Body of pancreas (tissue), 4 donors: ENCODE measurements at regions not wholly inside any gene's neighbourhood (a gene's known extent, or its start where the extent isn't known, plus 50 kb on each side); places are given as distances from the start of the nearest gene placed in this dataset.

Experiments
- ATAC-seq: fragments of 150-250 bp; one replicate; pipeline ENCODE4 v1.9.1; 2016
- DNase-seq, 4 donors: peaks; one replicate each; pipeline ENCODE4 v3.0.0-alpha.2; 2019
- H3K27ac ChIP-seq, 4 donors: fragments of 200-600 bp; sonication (generic); 1 replicate in 3 of 4; 2 replicates in 1 of 4; pipeline versions ENCODE4 v1.5.1 to v1.6.1; 2016 to 2019; ENCODE audit warnings: mild to moderate bottlenecking in 1 of 4, mixed read lengths in 1 of 4, moderate library complexity in 1 of 4
- H3K27me3 ChIP-seq, 2 donors: fragments of 200-600 bp; sonication (generic); one replicate each; pipeline ENCODE4 v1.6.0; 2016; ENCODE audit warnings: mild to moderate bottlenecking in 1 of 2
- H3K36me3 ChIP-seq, 2 donors: fragments of 200-600 bp; sonication (generic); replicated peaks in 1 of 2; 2 replicates each; pipeline ENCODE4 v1.5.1; 2016; ENCODE audit warnings: low read depth in 2 of 2; ENCODE audit not compliant: insufficient read depth in 1 of 2
- H3K4me1 ChIP-seq: fragments of 200-600 bp; sonication (generic); one replicate; pipeline ENCODE4 v1.6.0; 2016
- H3K4me3 ChIP-seq, 2 donors: fragments of 200-600 bp; sonication (generic); 1 replicate in 1 of 2; 2 replicates in 1 of 2; pipeline ENCODE4 v1.5.1; 2016 to 2019
- H3K9me3 ChIP-seq, 3 donors: fragments of 200-600 bp; sonication (generic); 1 replicate in 2 of 3; 2 replicates in 1 of 3; pipeline ENCODE4 v1.5.1; 2016
- POLR2A ChIP-seq, 3 donors: fragments of 450-650 bp; IDR thresholded peaks; one replicate each; pipeline ENCODE4 v1.6.1; 2016; ENCODE audit warnings: antibody characterized with exemption in 3 of 3, mild to moderate bottlenecking in 2 of 3
- WGBS, 2 donors: methylation state at CpG; one replicate each; pipeline ENCODE4 v1.1.5; 2017; 5-methylcytosine and 5-hydroxymethylcytosine counted together
- intact Hi-C: fragments of 100-400 bp; cut with DNase I; formaldehyde crosslinking; loops from one replicate; pipeline ENCODE4 v1.15.1; 2023
- TF ChIP-seq, protein P1 (sequence below), 7 experiments: fragments of 450-650 bp in 4 of 7; fragments of 200-600 bp in 3 of 7; sonication (generic) in 3 of 7; IDR thresholded peaks; one replicate each; pipeline ENCODE4 v1.5.1; 2016 to 2019; ENCODE audit warnings: antibody characterized with exemption in 7 of 7

DNA sequence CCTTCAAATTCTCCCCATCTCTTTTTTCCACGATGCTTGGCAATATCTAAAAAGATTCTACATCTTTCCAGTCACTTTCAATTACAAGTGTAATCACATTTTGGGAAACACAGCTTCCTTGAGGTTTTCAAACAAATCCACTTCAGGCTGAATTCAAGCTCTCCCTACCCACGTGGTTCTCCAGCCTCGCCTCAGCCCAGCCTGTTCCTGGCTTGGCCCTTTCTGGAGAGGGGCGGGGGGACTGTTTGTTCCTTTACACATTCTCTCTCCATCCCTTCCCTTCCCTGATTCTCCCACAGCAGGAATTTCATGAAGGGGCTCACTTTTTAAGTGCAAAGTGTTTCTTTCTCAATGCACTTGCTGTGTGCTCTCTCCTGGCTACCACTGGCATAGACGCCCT lies 226.3 kb upstream of the SOX11 start:
- DNase-seq (no peak), ATAC-seq (no peak)
- Histone ChIP-seq H3K27ac (no peak overlapping the region), H3K4me3 (no peak overlapping the region), H3K4me1 (peaks cover 4% of the 10 kb centered on the region), H3K9me3 (no peaks in the 10 kb centered on the region), H3K27me3 (no peaks in the 10 kb centered on the region), H3K36me3 (no peaks in the 10 kb centered on the region)
- intact Hi-C loops, result no loop called here
- TF ChIP-seq POLR2A (IDR thresholded peaks at IDR 0.05), result no peak
- TF ChIP-seq, protein P1, sequence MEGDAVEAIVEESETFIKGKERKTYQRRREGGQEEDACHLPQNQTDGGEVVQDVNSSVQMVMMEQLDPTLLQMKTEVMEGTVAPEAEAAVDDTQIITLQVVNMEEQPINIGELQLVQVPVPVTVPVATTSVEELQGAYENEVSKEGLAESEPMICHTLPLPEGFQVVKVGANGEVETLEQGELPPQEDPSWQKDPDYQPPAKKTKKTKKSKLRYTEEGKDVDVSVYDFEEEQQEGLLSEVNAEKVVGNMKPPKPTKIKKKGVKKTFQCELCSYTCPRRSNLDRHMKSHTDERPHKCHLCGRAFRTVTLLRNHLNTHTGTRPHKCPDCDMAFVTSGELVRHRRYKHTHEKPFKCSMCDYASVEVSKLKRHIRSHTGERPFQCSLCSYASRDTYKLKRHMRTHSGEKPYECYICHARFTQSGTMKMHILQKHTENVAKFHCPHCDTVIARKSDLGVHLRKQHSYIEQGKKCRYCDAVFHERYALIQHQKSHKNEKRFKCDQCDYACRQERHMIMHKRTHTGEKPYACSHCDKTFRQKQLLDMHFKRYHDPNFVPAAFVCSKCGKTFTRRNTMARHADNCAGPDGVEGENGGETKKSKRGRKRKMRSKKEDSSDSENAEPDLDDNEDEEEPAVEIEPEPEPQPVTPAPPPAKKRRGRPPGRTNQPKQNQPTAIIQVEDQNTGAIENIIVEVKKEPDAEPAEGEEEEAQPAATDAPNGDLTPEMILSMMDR (IDR thresholded peaks at IDR 0.05), result no peak
- 43 to 69% methylated on average over 5 of the region's 5 CpGs for WGBS, 2 donors

DNA sequence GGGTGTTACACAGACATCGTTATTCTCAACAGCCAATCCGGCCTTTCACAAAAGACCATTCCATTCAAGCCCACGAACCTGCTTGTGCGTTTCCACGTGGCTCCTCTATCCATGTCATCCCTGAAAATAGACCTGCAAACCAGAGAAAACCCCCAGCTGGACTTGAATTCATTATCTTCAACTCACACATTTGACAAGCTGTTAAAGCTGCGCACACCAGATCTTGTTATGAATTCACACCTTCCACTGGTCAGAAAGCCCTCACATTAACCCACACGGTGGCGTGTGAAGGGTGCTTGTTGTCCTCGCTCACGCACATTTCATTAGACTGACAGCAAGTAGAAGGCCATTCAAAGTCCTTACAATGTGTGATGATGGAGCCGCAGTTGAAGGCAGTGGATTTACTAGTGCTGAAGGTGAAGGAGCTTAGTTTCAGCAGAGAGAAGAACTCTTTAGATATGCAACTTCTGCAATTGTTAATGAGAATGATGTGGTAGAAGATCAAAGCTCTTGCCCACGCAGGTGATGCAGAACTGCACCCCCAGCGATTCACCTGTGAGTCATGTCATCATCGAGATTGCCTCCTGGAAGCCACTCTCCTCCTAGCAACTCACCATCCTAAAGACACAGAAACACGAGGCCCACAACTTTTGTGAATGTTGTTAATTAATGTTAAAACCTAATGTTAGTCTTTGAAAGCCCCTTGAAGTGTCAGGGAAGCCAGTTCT lies 224.8 kb upstream of the SOX11 start:
- DNase-seq, result no peak
- intact Hi-C loops, result no loop called here
- Histone ChIP-seq H3K36me3 (no peaks in the 10 kb centered on the region), H3K27me3 (no peaks in the 10 kb centered on the region), H3K9me3 (no peaks in the 10 kb centered on the region), H3K27ac (no peak overlapping the region), H3K4me1 (peaks cover 4% of the 10 kb centered on the region), H3K4me3 (no peak overlapping the region)
- TF ChIP-seq POLR2A (IDR thresholded peaks at IDR 0.05), result no peak
- TF ChIP-seq, protein P1 (IDR thresholded peaks at IDR 0.05), result no peak
- 66 to 70% methylated on average over 15 of the region's 15 CpGs for WGBS, 2 donors
- no peak for ATAC-seq

DNA sequence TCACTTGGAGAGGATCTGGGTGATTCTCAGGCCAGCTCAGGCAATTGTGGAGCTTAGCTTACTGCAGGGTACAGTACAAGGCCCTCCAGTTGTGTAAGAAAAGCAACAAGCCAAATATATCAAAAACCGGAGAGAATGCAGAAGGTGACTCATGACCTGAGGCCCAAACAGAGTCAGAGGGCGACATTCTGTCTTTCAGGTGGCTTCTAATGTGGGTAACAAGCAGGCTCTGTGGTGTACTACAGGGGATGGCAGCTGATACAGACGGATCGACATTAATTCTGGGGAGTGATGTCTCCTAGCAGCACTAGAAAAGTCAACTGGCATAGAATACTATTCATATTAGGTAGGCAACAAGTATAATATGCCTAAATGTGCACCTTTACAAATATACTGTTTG lies 219.5 kb upstream of the SOX11 start:
- TF ChIP-seq, protein P1 (IDR thresholded peaks at IDR 0.05), result no peak
- no peak for TF ChIP-seq POLR2A (IDR thresholded peaks at IDR 0.05)
- Histone ChIP-seq H3K27me3 (no peaks in the 10 kb centered on the region), H3K27ac (no peak overlapping the region), H3K4me3 (no peak overlapping the region), H3K36me3 (no peaks in the 10 kb centered on the region), H3K4me1 (no peaks in the 10 kb centered on the region), H3K9me3 (no peaks in the 10 kb centered on the region)
- intact Hi-C loops, result no loop called here
- ATAC-seq (no peak), DNase-seq (no peak)
- WGBS, 2 donors, result 63 to 72% methylated on average over 4 of the region's 4 CpGs

DNA sequence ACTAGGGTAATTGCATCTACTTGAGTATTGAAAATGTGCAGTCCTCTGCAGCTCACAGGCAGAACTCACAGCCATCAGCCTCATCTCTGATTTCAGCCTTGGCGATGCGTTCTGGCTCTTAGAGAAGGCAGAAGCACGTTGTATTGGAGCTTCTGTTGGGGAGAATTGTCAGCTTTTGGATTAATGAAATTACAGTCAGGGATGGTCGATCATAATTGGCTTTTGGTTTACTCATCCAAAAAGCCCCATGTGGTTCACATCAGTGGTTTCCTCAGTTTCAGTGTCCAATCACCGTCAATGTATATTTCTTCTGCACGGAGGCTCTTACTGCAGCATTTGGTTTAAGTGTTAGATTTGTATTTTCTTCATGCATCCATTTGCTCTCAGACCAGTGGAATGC lies 218.5 kb upstream of the SOX11 start:
- intact Hi-C loops, result no loop called here
- Histone ChIP-seq H3K27me3 (no peaks in the 10 kb centered on the region), H3K4me1 (no peaks in the 10 kb centered on the region), H3K27ac (no peak overlapping the region), H3K36me3 (no peaks in the 10 kb centered on the region), H3K9me3 (no peaks in the 10 kb centered on the region), H3K4me3 (no peak overlapping the region)
- no peak for ATAC-seq
- no peak for DNase-seq
- no peak for TF ChIP-seq POLR2A (IDR thresholded peaks at IDR 0.05)
- 67 to 83% methylated on average over 6 of the region's 6 CpGs for WGBS, 2 donors

DNA sequence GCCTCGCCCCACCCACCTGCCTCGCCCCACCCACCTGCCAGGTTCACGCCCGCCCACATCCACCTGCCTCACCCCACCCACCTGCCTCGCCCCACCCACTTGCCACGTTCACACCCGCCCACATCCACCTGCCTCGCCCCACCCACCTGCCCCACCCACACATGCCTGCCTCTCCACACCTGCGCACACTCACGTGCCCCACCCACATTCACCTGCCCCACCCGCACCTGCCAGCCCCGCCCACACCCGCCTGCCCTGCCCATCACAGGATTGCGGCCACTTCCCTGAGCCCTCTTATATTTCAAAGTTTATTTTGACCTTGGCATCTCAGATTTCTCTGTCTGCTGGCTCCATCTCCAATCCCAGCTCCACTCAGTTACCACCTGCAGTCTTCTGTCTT lies 217.5 kb upstream of the SOX11 start:
- no peak overlapping the region for H3K4me3 ChIP-seq
- H3K36me3 ChIP-seq, result no peaks in the 10 kb centered on the region
- H3K4me1 ChIP-seq, result no peaks in the 10 kb centered on the region
- TF ChIP-seq POLR2A (IDR thresholded peaks at IDR 0.05), result no peak
- TF ChIP-seq, protein P1 (IDR thresholded peaks at IDR 0.05), result no peak
- H3K27ac ChIP-seq, result no peak overlapping the region
- intact Hi-C loops, result no loop called here
- 66 to 71% methylated on average over 10 to 13 of the region's 14 CpGs for WGBS, 2 donors
- H3K9me3 ChIP-seq, result no peaks in the 10 kb centered on the region
- H3K27me3 ChIP-seq, result no peaks in the 10 kb centered on the region
- ATAC-seq, result no peak
- no peak for DNase-seq
